SK-N-SH treated with all-trans-retinoic acid at 6 μM for 48 hours (cell line): ENCODE measurements at regions not wholly inside any gene's neighbourhood (a gene's known extent, or its start where the extent isn't known, plus 50 kb on each side); places are given as distances from the start of the nearest gene placed in this dataset.

Source experiments
- ATAC-seq: fragments of 200-7000 bp; cut with Tn5 transposase; 3 replicates; pipeline ENCODE4 v1.9.1; 2020; ENCODE audit warnings: mild to moderate bottlenecking, moderate library complexity
- ARNTL ChIP-seq: fragments of 450-650 bp; formaldehyde crosslinking; IDR thresholded peaks from 2 replicates; pipeline ENCODE4 v1.5.0; 2020; ENCODE audit warnings: low read depth, mild to moderate bottlenecking, moderate library complexity, borderline replicate concordance
- BACH2 ChIP-seq: fragments of 250-450 bp; sonication (Bioruptor Pico); IDR thresholded peaks from 2 replicates; pipeline ENCODE4 v1.9.0; 2021; ENCODE audit warnings: mild to moderate bottlenecking, borderline replicate concordance
- CSDC2 ChIP-seq: fragments of 250-450 bp; sonication (Bioruptor Pico); IDR thresholded peaks from 2 replicates; pipeline ENCODE4 v1.5.0; 2020; ENCODE audit warnings: mild to moderate bottlenecking, moderate library complexity
- ESRRG ChIP-seq: fragments of 250-450 bp; sonication (Bioruptor Pico); IDR thresholded peaks from 2 replicates; pipeline ENCODE4 v1.6.1; 2021; ENCODE audit warnings: mild to moderate bottlenecking
- GLIS3 ChIP-seq: fragments of 250-450 bp; sonication (Bioruptor Pico); IDR thresholded peaks from 2 replicates; pipeline ENCODE4 v1.5.0; 2020; ENCODE audit warnings: mild to moderate bottlenecking, moderate library complexity
- ISL1 ChIP-seq: fragments of 250-450 bp; sonication (Bioruptor Pico); IDR thresholded peaks from 2 replicates; pipeline ENCODE4 v2.1.2; 2022; ENCODE audit warnings: mild to moderate bottlenecking, moderate library complexity
- OSR1 ChIP-seq: fragments of 250-450 bp; sonication (Bioruptor Pico); IDR thresholded peaks from 2 replicates; pipeline ENCODE4 v1.8.0; 2022; ENCODE audit warnings: moderate library complexity, mild to moderate bottlenecking, inconsistent platforms
- PPARA ChIP-seq: fragments of 250-450 bp; sonication (Bioruptor Pico); IDR thresholded peaks from 2 replicates; pipeline ENCODE4 v1.5.0; 2020; ENCODE audit warnings: mild to moderate bottlenecking, borderline replicate concordance
- RARB ChIP-seq: fragments of 250-450 bp; sonication (Bioruptor Pico); IDR thresholded peaks from 2 replicates; pipeline ENCODE4 v1.8.0; 2021; ENCODE audit warnings: mild to moderate bottlenecking, moderate library complexity
- SNAI2 ChIP-seq: fragments of 250-450 bp; sonication (Bioruptor Pico); IDR thresholded peaks from 2 replicates; pipeline ENCODE4 v1.5.0; 2020; ENCODE audit warnings: mild to moderate bottlenecking, moderate library complexity
- TCF4 ChIP-seq: fragments of 250-450 bp; sonication (Bioruptor Pico); IDR thresholded peaks from 2 replicates; pipeline ENCODE4 v1.8.0; 2021; ENCODE audit warnings: mild to moderate bottlenecking, moderate library complexity, borderline replicate concordance
- TOX ChIP-seq: fragments of 250-450 bp; sonication (Bioruptor Pico); IDR thresholded peaks from 2 replicates; pipeline ENCODE4 v1.8.0; 2021; ENCODE audit warnings: mild to moderate bottlenecking, moderate library complexity, borderline replicate concordance
- ZC3H10 ChIP-seq: fragments of 250-450 bp; sonication (Bioruptor Pico); IDR thresholded peaks from 2 replicates; pipeline ENCODE4 v1.5.1; 2021; ENCODE audit warnings: mild to moderate bottlenecking, moderate library complexity
- ZFP30 ChIP-seq: fragments of 450-650 bp; formaldehyde crosslinking; IDR thresholded peaks from 2 replicates; pipeline ENCODE4 v1.5.0; 2022; ENCODE audit warnings: mild to moderate bottlenecking, moderate library complexity
- ZNF565 ChIP-seq: fragments of 450-650 bp; formaldehyde crosslinking; conservative IDR thresholded peaks from 2 replicates; pipeline ENCODE4 v1.5.0; 2020; ENCODE audit warnings: low read depth, mild to moderate bottlenecking, moderate library complexity
- ZNF70 ChIP-seq: fragments of 450-650 bp; formaldehyde crosslinking; IDR thresholded peaks from 2 replicates; pipeline ENCODE4 v1.5.0; 2020; ENCODE audit warnings: mild to moderate bottlenecking, moderate library complexity
- ZNF8 ChIP-seq: fragments of 450-650 bp; formaldehyde crosslinking; IDR thresholded peaks from 2 replicates; pipeline ENCODE4 v1.5.0; 2020; ENCODE audit warnings: mild to moderate bottlenecking, moderate library complexity
- TF ChIP-seq, protein P1 (sequence below): fragments of 250-450 bp; sonication (Bioruptor Pico); IDR thresholded peaks from 2 replicates; pipeline ENCODE4 v1.5.1; 2021; ENCODE audit warnings: mild to moderate bottlenecking, moderate library complexity
- TF ChIP-seq, protein P2 (sequence below): fragments of 250-450 bp; sonication (Bioruptor Pico); IDR thresholded peaks from 2 replicates; pipeline ENCODE4 v1.8.0; 2020; ENCODE audit warnings: mild to moderate bottlenecking, moderate library complexity, borderline replicate concordance
- TF ChIP-seq, protein P3 (sequence below): fragments of 250-450 bp; sonication (Bioruptor Pico); IDR thresholded peaks from 2 replicates; pipeline ENCODE4 v1.5.0; 2020; ENCODE audit warnings: mild to moderate bottlenecking, moderate library complexity
- TF ChIP-seq, protein P4 (sequence below): fragments of 250-450 bp; sonication (Bioruptor Pico); IDR thresholded peaks from 2 replicates; pipeline ENCODE4 v1.8.0; 2021; ENCODE audit warnings: low read depth, mild to moderate bottlenecking, moderate library complexity, borderline replicate concordance

DNA sequence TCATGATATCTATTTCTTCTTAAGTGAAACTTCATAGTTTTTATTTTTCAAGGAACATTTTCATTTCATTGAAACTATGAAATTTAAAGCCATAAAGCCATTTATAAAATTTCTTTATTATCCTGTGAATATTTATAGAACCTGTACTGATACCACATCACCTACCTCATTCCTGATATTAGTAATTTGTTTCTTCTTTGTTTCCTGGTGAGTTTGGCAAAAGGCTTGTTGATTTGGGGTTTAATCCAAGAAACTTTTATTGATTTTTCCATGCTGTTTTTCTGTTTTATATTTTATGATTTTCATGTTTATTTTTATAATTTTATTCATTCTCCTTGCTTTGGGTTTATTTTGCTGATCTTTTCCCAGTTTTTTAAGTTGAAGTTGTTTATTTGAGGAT lies 669.4 kb downstream of the NXPH1 start:
- ATAC-seq: no peak
- TF ChIP-seq OSR1 (CRISPR knock-in tag) (no peak), ESRRG (CRISPR knock-in tag) (no peak), BACH2 (no peak), PPARA (CRISPR knock-in tag) (no peak), ZNF8 (CRISPR knock-in tag) (no peak), ZFP30 (CRISPR knock-in tag) (no peak), GLIS3 (CRISPR knock-in tag) (no peak)
- TF ChIP-seq, protein P1, sequence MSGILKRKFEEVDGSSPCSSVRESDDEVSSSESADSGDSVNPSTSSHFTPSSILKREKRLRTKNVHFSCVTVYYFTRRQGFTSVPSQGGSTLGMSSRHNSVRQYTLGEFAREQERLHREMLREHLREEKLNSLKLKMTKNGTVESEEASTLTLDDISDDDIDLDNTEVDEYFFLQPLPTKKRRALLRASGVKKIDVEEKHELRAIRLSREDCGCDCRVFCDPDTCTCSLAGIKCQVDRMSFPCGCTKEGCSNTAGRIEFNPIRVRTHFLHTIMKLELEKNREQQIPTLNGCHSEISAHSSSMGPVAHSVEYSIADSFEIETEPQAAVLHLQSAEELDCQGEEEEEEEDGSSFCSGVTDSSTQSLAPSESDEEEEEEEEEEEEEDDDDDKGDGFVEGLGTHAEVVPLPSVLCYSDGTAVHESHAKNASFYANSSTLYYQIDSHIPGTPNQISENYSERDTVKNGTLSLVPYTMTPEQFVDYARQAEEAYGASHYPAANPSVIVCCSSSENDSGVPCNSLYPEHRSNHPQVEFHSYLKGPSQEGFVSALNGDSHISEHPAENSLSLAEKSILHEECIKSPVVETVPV (CRISPR knock-in tag): no peak
- TF ChIP-seq, protein P2, sequence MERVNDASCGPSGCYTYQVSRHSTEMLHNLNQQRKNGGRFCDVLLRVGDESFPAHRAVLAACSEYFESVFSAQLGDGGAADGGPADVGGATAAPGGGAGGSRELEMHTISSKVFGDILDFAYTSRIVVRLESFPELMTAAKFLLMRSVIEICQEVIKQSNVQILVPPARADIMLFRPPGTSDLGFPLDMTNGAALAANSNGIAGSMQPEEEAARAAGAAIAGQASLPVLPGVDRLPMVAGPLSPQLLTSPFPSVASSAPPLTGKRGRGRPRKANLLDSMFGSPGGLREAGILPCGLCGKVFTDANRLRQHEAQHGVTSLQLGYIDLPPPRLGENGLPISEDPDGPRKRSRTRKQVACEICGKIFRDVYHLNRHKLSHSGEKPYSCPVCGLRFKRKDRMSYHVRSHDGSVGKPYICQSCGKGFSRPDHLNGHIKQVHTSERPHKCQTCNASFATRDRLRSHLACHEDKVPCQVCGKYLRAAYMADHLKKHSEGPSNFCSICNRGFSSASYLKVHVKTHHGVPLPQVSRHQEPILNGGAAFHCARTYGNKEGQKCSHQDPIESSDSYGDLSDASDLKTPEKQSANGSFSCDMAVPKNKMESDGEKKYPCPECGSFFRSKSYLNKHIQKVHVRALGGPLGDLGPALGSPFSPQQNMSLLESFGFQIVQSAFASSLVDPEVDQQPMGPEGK (CRISPR knock-in tag): no peak

DNA sequence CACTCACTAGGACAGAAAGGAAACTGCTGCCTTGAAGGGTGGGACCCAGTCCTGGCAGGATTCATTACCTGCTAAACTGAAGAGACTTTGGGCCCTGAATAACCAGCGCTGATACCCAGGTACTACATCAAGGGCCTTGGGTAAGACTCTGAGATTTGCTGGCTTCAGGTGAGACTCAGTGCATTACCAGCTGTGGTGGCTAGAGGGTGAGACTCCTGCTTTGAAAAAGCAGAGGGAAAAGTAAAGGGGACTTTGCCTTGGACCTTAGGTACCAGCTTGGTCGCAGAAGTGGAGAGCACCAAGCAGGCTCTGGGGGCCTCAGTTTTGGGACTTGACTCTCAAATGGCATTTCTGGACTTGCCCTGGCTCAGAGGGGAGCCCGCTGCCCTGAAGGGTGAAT lies 673.3 kb downstream of the NXPH1 start:
- ATAC-seq: no peak
- TF ChIP-seq ZC3H10 (CRISPR knock-in tag): no peak
- no peak for TF ChIP-seq SNAI2
- TF ChIP-seq ZNF8 (CRISPR knock-in tag): no peak
- no peak for TF ChIP-seq TOX (CRISPR knock-in tag)
- TF ChIP-seq CSDC2 (CRISPR knock-in tag): no peak
- no peak for TF ChIP-seq ZFP30 (CRISPR knock-in tag)
- TF ChIP-seq, protein P2 (CRISPR knock-in tag): no peak
- TF ChIP-seq, protein P3, sequence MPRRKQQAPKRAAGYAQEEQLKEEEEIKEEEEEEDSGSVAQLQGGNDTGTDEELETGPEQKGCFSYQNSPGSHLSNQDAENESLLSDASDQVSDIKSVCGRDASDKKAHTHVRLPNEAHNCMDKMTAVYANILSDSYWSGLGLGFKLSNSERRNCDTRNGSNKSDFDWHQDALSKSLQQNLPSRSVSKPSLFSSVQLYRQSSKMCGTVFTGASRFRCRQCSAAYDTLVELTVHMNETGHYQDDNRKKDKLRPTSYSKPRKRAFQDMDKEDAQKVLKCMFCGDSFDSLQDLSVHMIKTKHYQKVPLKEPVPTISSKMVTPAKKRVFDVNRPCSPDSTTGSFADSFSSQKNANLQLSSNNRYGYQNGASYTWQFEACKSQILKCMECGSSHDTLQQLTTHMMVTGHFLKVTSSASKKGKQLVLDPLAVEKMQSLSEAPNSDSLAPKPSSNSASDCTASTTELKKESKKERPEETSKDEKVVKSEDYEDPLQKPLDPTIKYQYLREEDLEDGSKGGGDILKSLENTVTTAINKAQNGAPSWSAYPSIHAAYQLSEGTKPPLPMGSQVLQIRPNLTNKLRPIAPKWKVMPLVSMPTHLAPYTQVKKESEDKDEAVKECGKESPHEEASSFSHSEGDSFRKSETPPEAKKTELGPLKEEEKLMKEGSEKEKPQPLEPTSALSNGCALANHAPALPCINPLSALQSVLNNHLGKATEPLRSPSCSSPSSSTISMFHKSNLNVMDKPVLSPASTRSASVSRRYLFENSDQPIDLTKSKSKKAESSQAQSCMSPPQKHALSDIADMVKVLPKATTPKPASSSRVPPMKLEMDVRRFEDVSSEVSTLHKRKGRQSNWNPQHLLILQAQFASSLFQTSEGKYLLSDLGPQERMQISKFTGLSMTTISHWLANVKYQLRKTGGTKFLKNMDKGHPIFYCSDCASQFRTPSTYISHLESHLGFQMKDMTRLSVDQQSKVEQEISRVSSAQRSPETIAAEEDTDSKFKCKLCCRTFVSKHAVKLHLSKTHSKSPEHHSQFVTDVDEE (CRISPR knock-in tag): no peak
- TF ChIP-seq ARNTL (CRISPR knock-in tag): no peak
- no peak for TF ChIP-seq RARB (CRISPR knock-in tag)
- TF ChIP-seq GLIS3 (CRISPR knock-in tag): no peak
- no peak for TF ChIP-seq OSR1 (CRISPR knock-in tag)
- TF ChIP-seq, protein P1 (CRISPR knock-in tag): no peak
- no peak for TF ChIP-seq ZNF565 (CRISPR knock-in tag)
- no peak for TF ChIP-seq ESRRG (CRISPR knock-in tag)
- TF ChIP-seq ISL1 (CRISPR knock-in tag): no peak

DNA sequence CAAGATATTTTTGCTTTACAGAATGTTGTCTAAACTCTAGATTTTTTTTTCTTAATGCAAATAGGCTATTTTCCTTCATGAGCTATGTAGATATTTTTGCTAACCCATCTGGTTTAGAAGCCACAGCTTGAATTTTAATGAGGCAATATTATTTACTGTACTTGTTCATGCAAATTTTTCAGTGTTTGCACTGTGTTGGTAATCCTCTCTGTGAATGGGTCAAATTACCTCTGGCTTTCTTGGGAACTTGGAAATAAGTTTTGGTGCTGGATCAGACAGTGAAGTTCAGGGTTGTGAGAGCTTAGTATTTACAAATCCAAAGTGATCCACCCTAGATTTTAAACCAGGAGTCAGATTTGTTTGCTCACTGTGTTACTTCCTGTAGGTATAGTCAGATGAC lies 686.9 kb downstream of the NXPH1 start:
- ATAC-seq: no peak

DNA sequence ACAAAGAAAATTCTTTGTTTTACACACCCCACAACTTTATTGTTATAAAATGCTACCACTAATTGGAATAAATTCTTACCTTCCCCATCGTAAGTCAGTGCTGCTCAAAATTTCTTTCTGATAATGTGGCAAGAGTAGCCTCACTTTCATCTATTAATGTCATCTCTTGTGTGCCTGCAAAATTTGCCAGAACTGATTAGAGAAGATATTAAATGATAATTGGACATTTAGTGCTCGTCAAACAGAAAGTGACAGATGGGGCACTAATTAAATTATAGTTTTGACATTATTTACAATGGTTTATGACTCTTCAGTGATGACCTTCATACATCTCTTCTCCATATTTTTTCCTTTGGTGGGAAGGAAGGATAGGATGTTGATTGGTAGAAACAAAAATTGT lies 690.9 kb downstream of the NXPH1 start:
- no peak for ATAC-seq
- TF ChIP-seq ZNF70 (CRISPR knock-in tag): no peak
- TF ChIP-seq, protein P2 (CRISPR knock-in tag): no peak
- TF ChIP-seq ZFP30 (CRISPR knock-in tag): no peak
- peak; percentile 70 for TF ChIP-seq ISL1 (CRISPR knock-in tag)
- TF ChIP-seq, protein P4, sequence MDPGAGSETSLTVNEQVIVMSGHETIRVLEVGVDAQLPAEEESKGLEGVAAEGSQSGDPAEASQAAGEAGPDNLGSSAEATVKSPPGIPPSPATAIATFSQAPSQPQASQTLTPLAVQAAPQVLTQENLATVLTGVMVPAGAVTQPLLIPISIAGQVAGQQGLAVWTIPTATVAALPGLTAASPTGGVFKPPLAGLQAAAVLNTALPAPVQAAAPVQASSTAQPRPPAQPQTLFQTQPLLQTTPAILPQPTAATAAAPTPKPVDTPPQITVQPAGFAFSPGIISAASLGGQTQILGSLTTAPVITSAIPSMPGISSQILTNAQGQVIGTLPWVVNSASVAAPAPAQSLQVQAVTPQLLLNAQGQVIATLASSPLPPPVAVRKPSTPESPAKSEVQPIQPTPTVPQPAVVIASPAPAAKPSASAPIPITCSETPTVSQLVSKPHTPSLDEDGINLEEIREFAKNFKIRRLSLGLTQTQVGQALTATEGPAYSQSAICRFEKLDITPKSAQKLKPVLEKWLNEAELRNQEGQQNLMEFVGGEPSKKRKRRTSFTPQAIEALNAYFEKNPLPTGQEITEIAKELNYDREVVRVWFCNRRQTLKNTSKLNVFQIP (CRISPR knock-in tag): no peak
- TF ChIP-seq TCF4 (CRISPR knock-in tag): peak; percentile 38
- TF ChIP-seq CSDC2 (CRISPR knock-in tag): no peak

More for the DNA sequence above, 686.9 kb downstream of the NXPH1 start:
- no peak for TF ChIP-seq GLIS3 (CRISPR knock-in tag)
- TF ChIP-seq, all 23 proteins: peak for 0
